ENCODE measurements at regions not wholly inside any gene's neighbourhood (a gene's known extent, or its start where the extent isn't known, plus 50 kb on each side); places are given as distances from the start of the nearest gene placed in this dataset.
"Not testable (repeated sequence)": the region's sequence is repeated elsewhere in the genome, so short reads cannot be mapped to it uniquely, and the experiment has no call there.

DNA sequence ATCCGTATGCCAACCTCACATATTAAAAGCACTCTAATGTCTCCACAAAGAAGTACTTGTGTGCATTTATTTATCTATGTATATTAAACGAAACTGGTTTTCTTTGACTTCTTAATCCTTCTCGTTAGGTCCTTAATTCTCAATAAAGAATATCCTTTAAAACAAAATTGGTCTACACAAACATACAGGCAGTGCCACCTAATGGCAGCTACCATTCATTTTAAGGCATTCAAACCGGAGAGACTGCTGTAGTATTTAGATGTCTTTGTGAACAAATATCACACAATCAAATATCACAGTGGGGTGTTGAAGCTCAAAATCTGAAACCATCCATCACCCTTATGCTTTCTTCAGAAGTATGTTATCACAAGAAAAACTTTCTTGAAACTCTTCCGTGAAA, 96.6 kb upstream of the IRAK1BP1 start:
- ATAC-seq (no peak), DNase-seq (no peak)
- Mint-ChIP-seq H3K4me3 (no peak overlapping the region), H3K36me3 (no peaks in the 10 kb centered on the region), H3K4me1 (no peaks in the 10 kb centered on the region), H3K27me3 (peaks cover 0 to 20% (median 0%) of the 10 kb centered on the region in 5 donors), H3K27ac (no peak overlapping the region), H3K9me3 (peaks cover 0 to 11% (median 2%) of the 10 kb centered on the region in 9 donors)
- POLR2A ChIA-PET: no interaction called here

DNA sequence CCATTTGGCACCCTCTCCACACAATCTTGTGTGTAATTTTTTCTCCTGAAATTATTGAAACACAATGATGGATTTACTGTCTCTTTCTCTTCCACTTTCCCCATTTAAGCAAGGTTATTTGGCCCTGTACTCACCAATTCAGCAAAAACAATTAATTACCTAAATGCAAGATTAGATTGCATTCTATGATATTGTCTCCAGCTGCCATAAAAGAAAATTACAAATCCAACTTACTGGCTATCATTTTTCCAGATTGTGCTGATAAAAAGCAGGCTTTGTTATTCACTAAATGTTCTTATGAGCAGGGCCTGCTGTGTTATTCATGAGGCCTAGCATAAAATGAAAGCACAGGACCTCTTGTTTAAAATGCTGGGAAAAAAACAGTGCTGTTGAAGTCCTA, 95.8 kb upstream of the IRAK1BP1 start:
- POLR2A ChIA-PET: no interaction called here
- Mint-ChIP-seq H3K4me1 (no peaks in the 10 kb centered on the region), H3K27ac (no peak overlapping the region), H3K36me3 (no peaks in the 10 kb centered on the region), H3K9me3 (peaks cover 0 to 8% (median 2%) of the 10 kb centered on the region in 9 donors), H3K27me3 (peaks cover 0 to 20% (median 0%) of the 10 kb centered on the region in 5 donors), H3K4me3 (no peak overlapping the region)
- ATAC-seq (no peak), DNase-seq (no peak)

DNA sequence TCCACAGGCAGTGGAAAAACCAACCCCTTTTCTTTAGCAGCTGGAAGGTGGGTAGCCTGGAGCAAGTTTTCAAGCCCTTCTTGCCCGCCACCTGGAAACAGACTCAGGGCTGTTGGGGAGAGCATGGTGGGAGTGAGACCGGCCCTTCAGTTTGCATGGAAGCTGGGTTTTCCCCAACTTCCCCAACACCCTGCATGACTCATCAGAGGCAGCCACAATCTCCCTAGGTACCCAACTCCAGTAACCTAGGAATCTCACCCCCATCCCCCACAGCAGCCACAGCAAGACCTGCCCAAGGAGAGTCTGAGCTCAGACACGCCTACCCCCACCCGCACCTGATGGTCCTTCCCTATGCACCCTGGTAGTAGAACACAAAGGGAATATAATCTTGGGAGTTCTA, 86.3 kb upstream of the IRAK1BP1 start:
- H3K27me3 Mint-ChIP-seq: peaks cover 3 to 22% (median 4%) of the 10 kb centered on the region in 5 donors
- DNase-seq (no peak), ATAC-seq (no peak)
- H3K4me3 Mint-ChIP-seq: no peak overlapping the region
- no peak overlapping the region for H3K27ac Mint-ChIP-seq
- H3K4me1 Mint-ChIP-seq: no peaks in the 10 kb centered on the region
- H3K36me3 Mint-ChIP-seq: peaks cover 0 to 5% (median 2%) of the 10 kb centered on the region in 3 donors
- POLR2A ChIA-PET: no interaction called here
- H3K9me3 Mint-ChIP-seq: peaks cover 0 to 5% (median 0%) of the 10 kb centered on the region in 9 donors

DNA sequence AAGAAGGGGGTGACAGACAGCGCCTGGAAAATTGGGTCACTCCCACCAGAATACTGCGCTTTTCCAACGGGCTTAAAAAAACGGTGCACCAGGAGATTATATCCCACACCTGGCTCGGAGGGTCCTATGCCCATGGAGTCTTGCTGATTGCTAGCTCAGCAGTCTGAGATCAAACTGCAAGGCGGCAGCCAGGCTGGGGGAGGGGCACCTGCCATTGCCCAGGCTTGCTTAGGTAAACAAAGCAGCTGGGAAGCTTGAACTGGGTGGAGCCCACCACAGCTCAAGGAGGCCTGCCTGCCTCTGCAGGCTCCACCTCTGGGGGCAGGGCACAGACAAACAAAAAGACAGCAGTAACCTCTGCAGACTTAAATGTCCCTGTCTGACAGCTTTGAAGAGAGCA, 84.0 kb upstream of the IRAK1BP1 start:
- H3K36me3 Mint-ChIP-seq, ATAC-seq, H3K27ac Mint-ChIP-seq, H3K4me1 Mint-ChIP-seq, DNase-seq, POLR2A ChIA-PET, H3K9me3 Mint-ChIP-seq, H3K4me3 Mint-ChIP-seq: not testable (repeated sequence)
- peaks cover 3 to 22% (median 3%) of the 10 kb centered on the region in 5 donors for H3K27me3 Mint-ChIP-seq

DNA sequence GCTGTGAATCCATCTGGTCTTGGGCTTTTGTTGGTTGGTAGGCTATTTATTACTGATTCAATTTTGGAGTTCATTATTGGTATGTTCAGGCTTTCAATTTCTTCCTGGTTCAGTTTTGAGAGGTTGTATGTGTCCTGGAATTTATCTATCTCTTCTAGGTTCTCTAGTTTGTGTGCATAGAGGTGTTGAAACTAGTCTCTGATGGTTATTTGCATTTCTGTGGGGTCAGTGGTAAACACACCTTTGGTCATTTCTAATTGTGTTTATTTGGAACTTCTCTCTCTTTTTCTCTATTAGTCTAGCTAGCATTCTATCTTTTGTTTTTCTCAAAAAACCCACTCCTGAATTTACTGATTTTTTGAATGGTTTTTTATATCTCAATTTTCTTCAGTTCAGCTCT, 70.1 kb upstream of the IRAK1BP1 start:
- H3K27ac Mint-ChIP-seq: no peak overlapping the region
- H3K27me3 Mint-ChIP-seq: peaks cover 0 to 8% (median 0%) of the 10 kb centered on the region in 5 donors
- no peak overlapping the region for H3K4me3 Mint-ChIP-seq
- POLR2A ChIA-PET: no interaction called here
- no peaks in the 10 kb centered on the region for H3K4me1 Mint-ChIP-seq
- H3K9me3 Mint-ChIP-seq: peaks cover 14 to 63% (median 39%) of the 10 kb centered on the region in 9 donors
- no peak for ATAC-seq
- DNase-seq: no peak
- H3K36me3 Mint-ChIP-seq: peaks cover 0 to 27% (median 9%) of the 10 kb centered on the region in 3 donors

DNA sequence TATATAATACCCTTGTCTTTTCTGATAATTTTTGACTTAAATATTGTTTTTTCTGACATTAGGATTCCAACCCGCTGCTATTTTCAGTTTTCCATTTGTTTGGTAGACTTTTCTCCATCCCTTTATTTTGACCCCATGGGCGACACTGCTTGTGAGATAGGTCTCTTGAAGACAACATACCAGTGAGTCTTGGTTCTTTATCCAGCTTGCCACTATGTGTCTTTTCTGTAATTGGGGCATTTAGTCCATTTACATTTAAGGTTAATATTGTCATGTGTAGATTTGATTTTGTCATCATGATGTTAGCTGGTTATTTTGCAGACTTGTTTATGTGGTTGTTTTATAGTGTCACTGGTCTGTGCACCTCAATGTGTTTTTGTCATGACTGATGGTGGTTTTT, 67.7 kb upstream of the IRAK1BP1 start:
- Mint-ChIP-seq H3K4me1 (no peaks in the 10 kb centered on the region), H3K27me3 (peaks cover 0 to 8% (median 0%) of the 10 kb centered on the region in 5 donors), H3K9me3 (peaks cover 17 to 78% (median 52%) of the 10 kb centered on the region in 9 donors), H3K4me3 (no peak overlapping the region), H3K27ac (no peak overlapping the region), H3K36me3 (peaks cover 0 to 34% (median 11%) of the 10 kb centered on the region in 3 donors)
- ATAC-seq (no peak), DNase-seq (no peak)
- POLR2A ChIA-PET: no interaction called here

DNA sequence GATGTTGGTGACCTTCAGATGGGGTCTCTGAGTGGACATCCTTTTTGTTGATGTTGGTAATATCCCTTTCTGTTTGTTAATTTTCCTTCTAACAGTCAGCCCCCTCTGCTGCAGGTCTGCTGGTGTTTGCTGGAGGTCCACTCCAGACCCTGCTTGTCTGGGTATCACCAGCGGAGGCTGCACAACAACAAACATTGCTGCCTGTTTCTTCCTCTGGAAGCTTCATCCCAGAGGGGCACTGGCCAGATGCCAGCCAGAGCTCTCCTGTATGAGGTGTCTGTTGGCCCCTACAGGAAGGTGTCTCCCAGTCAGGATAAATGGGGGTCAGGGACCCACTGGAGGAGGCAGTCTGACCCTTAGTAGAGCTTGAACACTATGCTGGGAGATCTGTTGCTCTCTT, 60.6 kb upstream of the IRAK1BP1 start:
- H3K4me1 Mint-ChIP-seq, H3K4me3 Mint-ChIP-seq, POLR2A ChIA-PET, ATAC-seq, H3K27ac Mint-ChIP-seq, DNase-seq: not testable (repeated sequence)
- Mint-ChIP-seq H3K36me3 (peaks cover 2 to 23% (median 4%) of the 10 kb centered on the region in 3 donors), H3K9me3 (peaks cover 10 to 56% (median 40%) of the 10 kb centered on the region in 9 donors), H3K27me3 (peaks cover 7 to 29% (median 14%) of the 10 kb centered on the region in 5 donors)

DNA sequence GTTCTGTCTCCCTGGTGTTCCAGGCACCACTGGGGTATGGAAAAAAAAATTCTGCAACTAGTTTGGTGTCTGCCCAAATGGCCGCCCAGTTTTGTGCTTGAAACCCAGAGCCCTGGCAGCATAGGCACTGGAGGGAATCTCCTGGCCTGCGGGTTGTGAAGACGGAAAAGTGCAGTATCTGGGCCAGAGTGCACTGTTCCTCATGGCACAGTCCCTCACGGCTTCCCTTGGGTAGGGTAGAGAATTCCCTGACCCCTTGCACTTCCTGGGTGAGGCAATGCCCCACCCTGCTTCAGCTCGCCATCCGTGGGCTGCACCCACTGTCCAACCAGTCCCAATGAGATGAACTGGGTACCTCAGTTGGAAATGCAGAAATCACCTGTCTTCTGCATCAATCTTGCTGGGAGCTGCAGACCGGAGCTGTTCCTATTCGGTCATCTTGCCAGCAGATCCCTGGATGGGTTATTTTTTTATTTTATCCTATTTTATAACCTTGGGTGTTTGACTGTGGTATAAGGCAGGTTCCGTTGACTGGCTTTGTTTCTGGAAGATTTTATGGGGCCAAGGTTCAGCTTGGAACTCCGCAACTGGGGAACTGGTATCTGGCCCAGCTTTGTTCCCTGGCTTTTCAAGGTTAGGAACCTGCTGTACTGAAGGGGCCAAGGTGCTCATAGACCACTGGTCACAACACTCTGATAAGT, 59.5 kb upstream of the IRAK1BP1 start:
- H3K27me3 Mint-ChIP-seq: peaks cover 7 to 39% (median 14%) of the 10 kb centered on the region in 5 donors
- H3K9me3 Mint-ChIP-seq: peaks cover 12 to 50% (median 33%) of the 10 kb centered on the region in 9 donors
- H3K4me1 Mint-ChIP-seq, DNase-seq, ATAC-seq, POLR2A ChIA-PET, H3K4me3 Mint-ChIP-seq, H3K27ac Mint-ChIP-seq: not testable (repeated sequence)
- peaks cover 2 to 23% (median 4%) of the 10 kb centered on the region in 3 donors for H3K36me3 Mint-ChIP-seq

DNA sequence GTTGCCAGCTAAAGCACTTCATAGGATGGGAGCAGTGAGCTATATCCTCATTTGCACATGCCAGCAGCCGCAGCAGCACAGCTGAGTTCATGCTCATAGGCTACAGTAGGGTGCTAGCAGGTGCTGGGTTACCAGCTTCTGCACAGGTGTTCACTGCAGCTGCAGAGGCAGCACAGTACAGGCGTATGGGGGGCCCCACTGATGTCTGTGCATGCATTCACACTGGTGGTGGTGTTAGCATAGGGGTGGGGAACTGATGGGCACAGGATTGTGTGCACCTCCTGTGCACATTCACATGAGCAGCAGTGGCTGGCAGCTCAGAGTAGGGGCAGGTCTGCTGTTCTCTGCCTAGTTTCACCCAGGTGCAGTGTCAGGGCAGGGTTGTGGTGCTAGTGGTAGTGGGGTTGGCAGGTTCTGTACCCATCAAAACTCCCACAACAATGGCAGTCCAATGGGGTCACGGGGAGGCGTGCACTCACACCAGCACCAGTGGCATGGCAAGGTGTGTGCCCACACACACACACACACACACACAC, 58.9 kb upstream of the IRAK1BP1 start:
- POLR2A ChIA-PET: no interaction called here
- Mint-ChIP-seq H3K36me3 (peaks cover 2 to 23% (median 3%) of the 10 kb centered on the region in 3 donors), H3K27ac (no peak overlapping the region), H3K9me3 (peaks cover 10 to 46% (median 27%) of the 10 kb centered on the region in 9 donors), H3K27me3 (peaks cover 7 to 42% (median 16%) of the 10 kb centered on the region in 5 donors), H3K4me3 (no peak overlapping the region), H3K4me1 (no peaks in the 10 kb centered on the region)
- ATAC-seq (no peak), DNase-seq (no peak)

DNA sequence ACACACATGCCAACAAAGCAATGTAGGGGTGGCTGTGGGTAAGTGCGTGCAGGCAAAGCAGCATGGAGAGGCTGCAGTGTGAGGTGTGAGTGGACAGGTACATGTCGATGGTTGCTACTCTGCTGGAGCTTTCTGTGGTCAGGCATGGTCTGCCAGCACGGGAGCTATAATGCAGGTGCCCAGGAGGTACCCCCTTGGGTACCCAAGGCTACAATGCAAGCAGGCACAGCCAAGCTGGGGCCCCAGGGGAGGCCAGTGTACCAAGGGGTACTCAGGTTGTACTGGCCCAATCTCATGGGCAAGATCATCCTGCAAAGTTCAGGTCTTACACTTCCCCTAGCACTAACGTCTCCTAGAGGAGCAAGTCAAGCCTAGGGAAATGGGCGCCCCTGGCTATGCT, 58.4 kb upstream of the IRAK1BP1 start:
- no peak for ATAC-seq
- POLR2A ChIA-PET: no interaction called here
- Mint-ChIP-seq H3K9me3 (peaks cover 10 to 42% (median 23%) of the 10 kb centered on the region in 9 donors), H3K36me3 (peaks cover 2 to 23% (median 2%) of the 10 kb centered on the region in 3 donors), H3K27me3 (peaks cover 7 to 42% (median 16%) of the 10 kb centered on the region in 5 donors), H3K4me1 (no peaks in the 10 kb centered on the region), H3K4me3 (no peak overlapping the region), H3K27ac (no peak overlapping the region)
- no peak for DNase-seq

DNA sequence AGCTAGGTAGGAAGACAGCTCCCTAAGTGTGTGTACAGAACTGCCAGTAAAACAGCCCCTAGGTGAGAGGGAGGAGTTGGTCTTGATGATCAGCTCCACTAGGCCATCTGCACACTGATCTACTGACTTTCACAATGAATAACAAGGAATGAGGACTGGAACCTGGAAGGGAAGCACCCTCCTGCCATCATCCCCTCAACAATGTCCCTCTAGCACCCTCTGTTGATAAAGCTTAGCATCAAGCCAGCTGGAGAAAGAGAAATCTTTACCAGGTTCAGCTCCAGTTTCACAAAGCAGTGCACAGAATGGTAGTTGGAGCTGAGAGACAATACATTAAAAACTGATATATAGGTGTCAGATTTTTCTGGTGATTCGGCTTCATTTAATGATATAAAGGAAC, 57.2 kb upstream of the IRAK1BP1 start:
- POLR2A ChIA-PET: no interaction called here
- H3K27me3 Mint-ChIP-seq: peaks cover 7 to 42% (median 16%) of the 10 kb centered on the region in 5 donors
- no peaks in the 10 kb centered on the region for H3K4me1 Mint-ChIP-seq
- ATAC-seq: no peak
- H3K27ac Mint-ChIP-seq: no peak overlapping the region
- no peak for DNase-seq
- H3K4me3 Mint-ChIP-seq: no peak overlapping the region
- peaks cover 10 to 31% (median 19%) of the 10 kb centered on the region in 9 donors for H3K9me3 Mint-ChIP-seq
- H3K36me3 Mint-ChIP-seq: peaks cover 2 to 14% (median 2%) of the 10 kb centered on the region in 3 donors

DNA sequence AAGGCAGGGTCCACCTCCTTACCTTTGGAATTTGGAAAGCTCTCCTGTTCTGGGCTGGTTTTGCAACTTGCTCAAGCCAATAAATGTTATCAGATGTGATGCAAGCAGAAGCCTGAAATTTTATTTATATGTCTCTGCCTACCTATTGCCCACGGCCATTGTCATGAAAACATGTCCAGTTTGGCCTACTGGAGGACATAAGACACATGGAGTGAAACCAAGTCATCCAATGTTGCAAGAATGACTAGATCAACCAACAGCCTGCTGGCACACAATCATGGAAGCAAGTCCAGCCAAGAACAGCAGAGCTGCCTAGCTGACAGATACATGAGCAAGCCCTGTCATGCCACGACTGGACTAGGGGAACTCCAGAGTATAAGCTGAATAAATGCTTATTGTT, 56.7 kb upstream of the IRAK1BP1 start:
- DNase-seq: no peak
- no peak overlapping the region for H3K27ac Mint-ChIP-seq
- H3K4me3 Mint-ChIP-seq: no peak overlapping the region
- H3K4me1 Mint-ChIP-seq: no peaks in the 10 kb centered on the region
- H3K36me3 Mint-ChIP-seq: peaks cover 2 to 14% (median 2%) of the 10 kb centered on the region in 3 donors
- peaks cover 15 to 31% (median 19%) of the 10 kb centered on the region in 9 donors for H3K9me3 Mint-ChIP-seq
- POLR2A ChIA-PET: no interaction called here
- H3K27me3 Mint-ChIP-seq: peaks cover 7 to 42% (median 17%) of the 10 kb centered on the region in 5 donors
- ATAC-seq: no peak
